ENCODE measurements at regions not wholly inside any gene's neighbourhood (a gene's known extent, or its start where the extent isn't known, plus 50 kb on each side); places are given as distances from the start of the nearest gene placed in this dataset.

GRCh38 chr18:53997064-53997463 is 227.4 kb downstream of the MBD2 start:
- no peak for TF ChIP-seq CTCF (IDR thresholded peaks at IDR 0.05; ENCODE audit: unreplicated experiment)
- Mint-ChIP-seq H3K27me3 (ENCODE audit: low read depth) (no peaks in the 10 kb centered on the region), H3K4me3 (no peak overlapping the region), H3K36me3 (no peaks in the 10 kb centered on the region), H3K27ac (no peak overlapping the region), H3K9me3 (no peaks in the 10 kb centered on the region), H3K4me1 (no peaks in the 10 kb centered on the region)
- no peak for DNase-seq (ENCODE audit: low spot score in 2 of 2, unreplicated experiment in 2 of 2)

- Mint-ChIP-seq H3K36me3 (no peaks in the 10 kb centered on the region), H3K4me1 (no peaks in the 10 kb centered on the region), H3K9me3 (no peaks in the 10 kb centered on the region), H3K4me3 (no peak overlapping the region), H3K27ac (no peak overlapping the region), H3K27me3 (ENCODE audit: low read depth) (no peaks in the 10 kb centered on the region)
- TF ChIP-seq CTCF (IDR thresholded peaks at IDR 0.05; ENCODE audit: unreplicated experiment): no peak
- DNase-seq (ENCODE audit: low spot score in 2 of 2, unreplicated experiment in 2 of 2): no peak
Measured at GRCh38 chr18:53994016-53994415, 230.5 kb downstream of the MBD2 start.

- Mint-ChIP-seq H3K4me3 (no peak overlapping the region), H3K27me3 (ENCODE audit: low read depth) (no peaks in the 10 kb centered on the region), H3K9me3 (no peaks in the 10 kb centered on the region), H3K36me3 (no peaks in the 10 kb centered on the region), H3K4me1 (no peaks in the 10 kb centered on the region), H3K27ac (no peak overlapping the region)
- DNase-seq (ENCODE audit: low spot score in 2 of 2, unreplicated experiment in 2 of 2): no peak
- TF ChIP-seq CTCF (IDR thresholded peaks at IDR 0.05; ENCODE audit: unreplicated experiment): no peak
Measured at GRCh38 chr18:53991805-53992204, 232.7 kb downstream of the MBD2 start.

GRCh38 chr18:53991202-53991601 is 233.3 kb downstream of the MBD2 start:
- Mint-ChIP-seq H3K27me3 (ENCODE audit: low read depth) (no peaks in the 10 kb centered on the region), H3K36me3 (no peaks in the 10 kb centered on the region), H3K27ac (no peak overlapping the region), H3K4me1 (no peaks in the 10 kb centered on the region), H3K4me3 (no peak overlapping the region), H3K9me3 (no peaks in the 10 kb centered on the region)
- TF ChIP-seq CTCF (IDR thresholded peaks at IDR 0.05; ENCODE audit: unreplicated experiment): no peak
- no peak for DNase-seq (ENCODE audit: low spot score in 2 of 2, unreplicated experiment in 2 of 2)

- DNase-seq (ENCODE audit: low spot score in 2 of 2, unreplicated experiment in 2 of 2): no peak
- Mint-ChIP-seq H3K36me3 (no peaks in the 10 kb centered on the region), H3K4me1 (no peaks in the 10 kb centered on the region), H3K9me3 (no peaks in the 10 kb centered on the region), H3K4me3 (no peak overlapping the region), H3K27ac (no peak overlapping the region), H3K27me3 (ENCODE audit: low read depth) (no peaks in the 10 kb centered on the region)
- TF ChIP-seq CTCF (IDR thresholded peaks at IDR 0.05; ENCODE audit: unreplicated experiment): no peak
Measured at GRCh38 chr18:53990485-53990884, 234.0 kb downstream of the MBD2 start.

GRCh38 chr18:53984021-53984420 is 240.4 kb downstream of the MBD2 start:
- peaks cover 2% of the 10 kb centered on the region for H3K36me3 Mint-ChIP-seq
- no peaks in the 10 kb centered on the region for H3K27me3 Mint-ChIP-seq (ENCODE audit: low read depth)
- DNase-seq (ENCODE audit: low spot score in 2 of 2, unreplicated experiment in 2 of 2): no peak
- no peaks in the 10 kb centered on the region for H3K4me1 Mint-ChIP-seq
- peaks cover 16% of the 10 kb centered on the region for H3K9me3 Mint-ChIP-seq
- H3K4me3 Mint-ChIP-seq: no peak overlapping the region
- TF ChIP-seq CTCF (IDR thresholded peaks at IDR 0.05; ENCODE audit: unreplicated experiment): no peak
- no peak overlapping the region for H3K27ac Mint-ChIP-seq

All from mesothelial cell of epicardium (in vitro differentiated cells).